ENCODE measurements at regions not wholly inside any gene's neighbourhood (a gene's known extent, or its start where the extent isn't known, plus 50 kb on each side); places are given as distances from the start of the nearest gene placed in this dataset.

GRCh38 chr4:156195914-156196313 is 242.2 kb upstream of the CTSO start:
- ATAC-seq = no peak
- Histone ChIP-seq H3K9me3 (no peaks in the 10 kb centered on the region), H3K4me3 (no peak overlapping the region), H3K4me2 (no peak overlapping the region), H3K4me1 (no peaks in the 10 kb centered on the region), H3K27ac (no peak overlapping the region)
- no peak for DNase-seq (ENCODE audit: low read depth in 1 of 2, low spot score in 1 of 2)
- TF ChIP-seq RAD21 (conservative IDR thresholded peaks at IDR 0.05 in 1 of 2, IDR thresholded peaks at IDR 0.05 in 1 of 2) (no peak), REST (IDR thresholded peaks at IDR 0.05) (no peak), RFX5 (IDR thresholded peaks at IDR 0.05) (no peak), KDM5A (IDR thresholded peaks at IDR 0.05) (no peak), HMGXB4 (CRISPR knock-in tag; IDR thresholded peaks at IDR 0.05; ENCODE audit: borderline replicate concordance) (no peak), ZC3H11A (IDR thresholded peaks at IDR 0.05) (no peak), BCL3 (IDR thresholded peaks at IDR 0.05) (no peak), RNF2 (IDR thresholded peaks at IDR 0.05; ENCODE audit: borderline replicate concordance, low read depth) (no peak), RCOR1 (IDR thresholded peaks at IDR 0.05; ENCODE audit: low read depth, low read length) (no peak), EHF (CRISPR knock-in tag; IDR thresholded peaks at IDR 0.05) (no peak)
- CTCF ChIA-PET = no interaction called here
- POLR2A ChIA-PET = no interaction called here
- FAIRE-seq = no peak

GRCh38 chr4:156194896-156195295 is 241.2 kb upstream of the CTSO start:
- ATAC-seq (no peak), FAIRE-seq (no peak), DNase-seq (ENCODE audit: low read depth in 1 of 2, low spot score in 1 of 2) (no peak)
- H3K4me3 ChIP-seq = no peak overlapping the region
- 69% methylated on average over 7 of the region's 7 CpGs for WGBS (ENCODE audit: missing lambda C conversion rate)
- no peak overlapping the region for H3K4me2 ChIP-seq
- ChIA-PET POLR2A (no interaction called here), CTCF (interaction anchor here (0.6 kb wide), 1 partner anchor 164 kb away, joined by 3 read pairs; no protein-coding TSS in a partner anchor)
- no peak overlapping the region for H3K27ac ChIP-seq
- TF ChIP-seq CHD2 (IDR thresholded peaks at IDR 0.05; ENCODE audit: low read length, partially characterized antibody) = no peak
- no peaks in the 10 kb centered on the region for H3K4me1 ChIP-seq
- H3K9me3 ChIP-seq = no peaks in the 10 kb centered on the region

GRCh38 chr4:156193800-156194199 is 240.1 kb upstream of the CTSO start:
- no peaks in the 10 kb centered on the region for H3K9me3 ChIP-seq
- TF ChIP-seq TP53 (CRISPR knock-in tag; IDR thresholded peaks at IDR 0.05) (no peak), RNF2 (IDR thresholded peaks at IDR 0.05; ENCODE audit: borderline replicate concordance, low read depth) (no peak), POLR2AphosphoS2 (conservative IDR thresholded peaks at IDR 0.05; ENCODE audit: low read length) (no peak), JUNB (IDR thresholded peaks at IDR 0.05) (no peak), HOXB5 (CRISPR knock-in tag; IDR thresholded peaks at IDR 0.05) (no peak), PHF8 (IDR thresholded peaks at IDR 0.05; ENCODE audit: borderline replicate concordance, low read depth) (no peak), ELK1 (IDR thresholded peaks at IDR 0.05; ENCODE audit: low read depth, low read length) (no peak), HOXA7 (CRISPR knock-in tag; IDR thresholded peaks at IDR 0.05) (no peak), POLR2A (IDR thresholded peaks at IDR 0.05; ENCODE audit: low read length) (no peak), JUN (IDR thresholded peaks at IDR 0.05) (no peak), FOSB (CRISPR knock-in tag; IDR thresholded peaks at IDR 0.05) (no peak)
- ATAC-seq (no peak), DNase-seq (ENCODE audit: low read depth in 1 of 2, low spot score in 1 of 2) (no peak), FAIRE-seq (no peak)
- H3K4me2 ChIP-seq = no peak overlapping the region
- H3K4me3 ChIP-seq = no peak overlapping the region
- no peak overlapping the region for H3K27ac ChIP-seq
- CTCF ChIA-PET = no interaction called here
- 62% methylated on average over 3 of the region's 3 CpGs for WGBS (ENCODE audit: missing lambda C conversion rate)
- POLR2A ChIA-PET = no interaction called here
- no peaks in the 10 kb centered on the region for H3K4me1 ChIP-seq

Data from A549 (cell line).